IPS DF 6.9 (cell line): ENCODE measurements at regions not wholly inside any gene's neighbourhood (a gene's known extent, or its start where the extent isn't known, plus 50 kb on each side); places are given as distances from the start of the nearest gene placed in this dataset.
"Not testable (repeated sequence)": the region's sequence is repeated elsewhere in the genome, so short reads cannot be mapped to it uniquely, and the experiment has no call there.

Experiments used
- DNase-seq: peaks from one replicate; pipeline ENCODE4 v3.0.0-alpha.2; 2013; ENCODE audit warnings: low read depth, low spot score
- H3K27ac ChIP-seq: one replicate; pipeline ENCODE4 v1.5.1; 2013; ENCODE audit warnings: low read length, control low read depth
- H3K27me3 ChIP-seq: 2 replicates; pipeline ENCODE4 v1.6.1; 2013; ENCODE audit warnings: mild to moderate bottlenecking, low read length; ENCODE audit not compliant: control insufficient read depth, insufficient read depth
- H3K36me3 ChIP-seq: 2 replicates; pipeline ENCODE4 v1.6.1; 2013; ENCODE audit warnings: low read length; ENCODE audit not compliant: control insufficient read depth, insufficient read depth
- H3K4me1 ChIP-seq: 2 replicates; pipeline ENCODE4 v1.6.1; 2013; ENCODE audit warnings: low read length; ENCODE audit not compliant: control insufficient read depth, insufficient read depth
- H3K4me3 ChIP-seq: 2 replicates; pipeline ENCODE4 v1.5.1; 2013; ENCODE audit warnings: mild to moderate bottlenecking, low read length
- H3K9me3 ChIP-seq: 2 replicates; pipeline ENCODE4 v1.6.1; 2013; ENCODE audit warnings: low read length, inconsistent platforms; ENCODE audit not compliant: control insufficient read depth, insufficient read depth
- WGBS: extraction: QIAGEN DNeasy Blood & Tissue Kit; methylation state at CpG from one replicate; pipeline ENCODE4 v1.1.7; 2013; ENCODE audit warnings: mixed read lengths, missing lambda C conversion rate; ENCODE audit not compliant: insufficient read length, insufficient coverage; 5-methylcytosine and 5-hydroxymethylcytosine counted together

DNA sequence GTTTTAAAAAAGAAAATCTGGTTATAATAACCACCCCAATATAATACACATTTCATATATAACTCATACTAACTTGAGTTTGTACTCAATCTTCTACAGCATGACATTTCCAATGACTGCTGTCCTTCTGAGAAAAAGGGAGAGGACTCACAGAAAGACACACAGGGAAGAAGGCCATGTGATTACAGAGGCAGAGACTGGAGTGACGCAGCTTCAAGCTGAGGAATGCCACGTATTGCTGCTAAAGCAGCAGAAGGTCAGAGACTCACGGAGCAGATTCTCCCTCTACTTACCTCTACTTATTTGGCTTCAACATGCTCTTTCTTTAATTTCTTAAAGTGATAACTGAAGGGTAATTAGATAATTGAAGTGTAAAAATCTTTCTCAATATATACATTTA lies 753.5 kb upstream of the PKDCC start:
- Histone ChIP-seq H3K4me1 (no peaks in the 10 kb centered on the region), H3K9me3 (no peaks in the 10 kb centered on the region), H3K36me3 (no peaks in the 10 kb centered on the region), H3K27ac (no peak overlapping the region), H3K4me3 (no peak overlapping the region), H3K27me3 (no peaks in the 10 kb centered on the region)
- DNase-seq: no peak
- WGBS: no CpG with 5 or more reads among the region's 3 CpGs

DNA sequence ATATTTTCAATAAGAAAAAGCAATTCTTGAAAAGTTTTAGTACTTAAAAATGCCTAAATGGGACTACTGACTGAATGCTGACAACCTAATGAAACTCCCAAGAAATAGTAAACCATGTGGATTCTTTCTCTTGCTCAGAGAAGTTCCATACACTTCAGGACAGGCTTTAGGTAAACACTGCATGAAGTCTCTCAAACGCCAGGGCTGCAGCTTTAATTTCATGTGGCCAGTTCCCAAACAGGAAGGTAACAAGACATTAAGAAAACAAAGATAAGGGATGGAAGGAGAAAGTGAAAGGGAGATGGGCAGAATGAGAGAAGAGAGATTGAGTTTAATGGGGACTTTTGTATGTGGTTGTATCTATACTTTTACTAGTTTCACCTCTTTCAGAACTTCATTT lies 734.7 kb upstream of the PKDCC start:
- no peak overlapping the region for H3K27ac ChIP-seq
- no peak overlapping the region for H3K4me3 ChIP-seq
- no peaks in the 10 kb centered on the region for H3K36me3 ChIP-seq
- no peak for DNase-seq
- no peaks in the 10 kb centered on the region for H3K4me1 ChIP-seq
- H3K27me3 ChIP-seq: no peaks in the 10 kb centered on the region
- no CpG with 5 or more reads among the region's 1 CpG for WGBS
- no peaks in the 10 kb centered on the region for H3K9me3 ChIP-seq

GRCh38 chr2:41314511-41315070 lies 733.2 kb upstream of the PKDCC start:
- Histone ChIP-seq H3K27me3 (no peaks in the 10 kb centered on the region), H3K9me3 (no peaks in the 10 kb centered on the region), H3K4me1 (no peaks in the 10 kb centered on the region), H3K27ac (no peak overlapping the region), H3K4me3 (no peak overlapping the region), H3K36me3 (no peaks in the 10 kb centered on the region)
- no CpG with 5 or more reads among the region's 3 CpGs for WGBS
- no peak for DNase-seq

GRCh38 chr2:41319437-41319836 lies 728.4 kb upstream of the PKDCC start:
- WGBS: no CpG with 5 or more reads among the region's 6 CpGs
- Histone ChIP-seq H3K27me3 (no peaks in the 10 kb centered on the region), H3K4me1 (no peaks in the 10 kb centered on the region), H3K27ac (no peak overlapping the region), H3K9me3 (no peaks in the 10 kb centered on the region), H3K36me3 (no peaks in the 10 kb centered on the region), H3K4me3 (no peak overlapping the region)
- DNase-seq: no peak

- no peaks in the 10 kb centered on the region for H3K4me1 ChIP-seq
- H3K36me3 ChIP-seq: no peaks in the 10 kb centered on the region
- no peaks in the 10 kb centered on the region for H3K9me3 ChIP-seq
- no peak for DNase-seq
- H3K4me3 ChIP-seq: no peak overlapping the region
- no peaks in the 10 kb centered on the region for H3K27me3 ChIP-seq
- no peak overlapping the region for H3K27ac ChIP-seq
- no CpG with 5 or more reads among the region's 5 CpGs for WGBS
Observed at GRCh38 chr2:41320491-41320890, 727.3 kb upstream of the PKDCC start.

DNA sequence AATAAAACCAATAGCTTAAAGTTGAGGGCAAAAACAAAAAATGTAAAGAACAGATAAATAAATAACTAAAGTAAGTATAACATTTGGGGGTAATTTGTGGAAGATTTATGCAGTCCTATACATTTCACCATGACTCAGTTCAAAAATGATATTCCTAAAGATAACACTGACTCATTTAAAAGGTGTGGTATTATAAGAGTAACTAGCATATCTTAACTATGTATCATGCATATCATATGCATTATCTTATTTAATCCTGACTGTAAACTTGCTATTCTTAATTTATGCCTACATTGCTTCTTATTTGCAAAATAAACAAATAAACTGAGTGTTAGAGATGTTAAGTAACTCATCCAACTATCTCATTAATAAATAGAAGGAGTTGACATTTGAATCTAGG lies 726.5 kb upstream of the PKDCC start:
- Histone ChIP-seq H3K4me3 (no peak overlapping the region), H3K9me3 (no peaks in the 10 kb centered on the region), H3K27ac (no peak overlapping the region), H3K36me3 (no peaks in the 10 kb centered on the region), H3K27me3 (no peaks in the 10 kb centered on the region), H3K4me1 (no peaks in the 10 kb centered on the region)
- no peak for DNase-seq

GRCh38 chr2:41326851-41327250 lies 721.0 kb upstream of the PKDCC start:
- Histone ChIP-seq H3K9me3 (no peaks in the 10 kb centered on the region), H3K4me3 (no peak overlapping the region), H3K27ac (no peak overlapping the region), H3K4me1 (no peaks in the 10 kb centered on the region), H3K36me3 (no peaks in the 10 kb centered on the region), H3K27me3 (no peaks in the 10 kb centered on the region)
- no peak for DNase-seq
- WGBS: no CpG with 5 or more reads among the region's 2 CpGs

- no peak overlapping the region for H3K4me3 ChIP-seq
- no peaks in the 10 kb centered on the region for H3K9me3 ChIP-seq
- H3K36me3 ChIP-seq: no peaks in the 10 kb centered on the region
- no peak overlapping the region for H3K27ac ChIP-seq
- no CpG with 5 or more reads among the region's 3 CpGs for WGBS
- DNase-seq: no peak
- H3K27me3 ChIP-seq: no peaks in the 10 kb centered on the region
- no peaks in the 10 kb centered on the region for H3K4me1 ChIP-seq
Observed at GRCh38 chr2:41329040-41329439, 718.8 kb upstream of the PKDCC start.

DNA sequence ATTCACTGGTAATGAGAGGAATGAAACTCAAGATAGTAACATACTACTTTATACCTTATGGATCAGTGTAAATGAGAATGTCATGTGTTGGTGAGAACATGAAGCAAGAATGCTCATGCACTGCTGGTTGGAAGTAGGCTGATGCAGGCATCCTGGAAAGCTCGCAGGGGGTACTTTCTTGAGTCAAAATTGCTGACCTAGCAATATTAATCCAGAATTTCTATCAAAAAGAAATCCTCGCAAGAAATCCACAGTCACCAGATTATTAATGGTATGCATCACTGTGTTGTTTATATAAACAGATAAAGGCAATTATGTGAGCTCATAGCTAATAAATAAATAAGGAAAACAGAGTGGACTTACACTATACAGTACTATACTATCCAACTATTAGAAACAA lies 713.7 kb upstream of the PKDCC start:
- no peaks in the 10 kb centered on the region for H3K27me3 ChIP-seq

DNA sequence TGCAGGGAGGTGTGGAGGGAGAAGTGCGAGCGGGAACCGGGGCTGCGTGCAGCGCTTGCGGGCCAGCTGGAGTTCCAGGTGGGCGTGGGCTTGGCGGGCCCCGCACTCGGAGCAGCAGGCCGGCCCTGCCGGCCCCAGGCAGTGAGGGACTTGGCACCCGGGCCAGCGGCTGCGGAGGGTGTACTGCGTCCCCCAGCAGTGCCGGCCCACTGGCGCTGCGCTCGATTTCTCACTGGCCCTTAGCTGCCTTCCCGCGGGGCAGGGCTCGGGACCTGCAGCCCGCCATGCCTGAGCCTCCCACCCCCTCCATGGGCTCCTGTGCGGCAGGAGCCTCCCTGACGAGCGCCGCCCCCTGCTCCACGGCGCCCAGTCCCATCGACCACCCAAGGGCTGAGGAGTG lies 712.2 kb upstream of the PKDCC start:
- not testable (repeated sequence) for H3K36me3 ChIP-seq, H3K9me3 ChIP-seq, DNase-seq, H3K27me3 ChIP-seq, H3K4me1 ChIP-seq, H3K27ac ChIP-seq, H3K4me3 ChIP-seq
- WGBS: no CpG with 5 or more reads among the region's 31 CpGs

More for the DNA sequence above, 713.7 kb upstream of the PKDCC start:
- no peaks in the 10 kb centered on the region for H3K9me3 ChIP-seq
- DNase-seq: no peak
- H3K27ac ChIP-seq: no peak overlapping the region
- no peaks in the 10 kb centered on the region for H3K4me1 ChIP-seq
- WGBS: no CpG with 5 or more reads among the region's 2 CpGs
- no peaks in the 10 kb centered on the region for H3K36me3 ChIP-seq
- no peak overlapping the region for H3K4me3 ChIP-seq

GRCh38 chr2:41337956-41338355 lies 709.9 kb upstream of the PKDCC start:
- no peak overlapping the region for H3K27ac ChIP-seq
- no peaks in the 10 kb centered on the region for H3K27me3 ChIP-seq
- no CpG with 5 or more reads among the region's 4 CpGs for WGBS
- no peaks in the 10 kb centered on the region for H3K9me3 ChIP-seq
- H3K36me3 ChIP-seq: no peaks in the 10 kb centered on the region
- no peaks in the 10 kb centered on the region for H3K4me1 ChIP-seq
- no peak for DNase-seq
- no peak overlapping the region for H3K4me3 ChIP-seq
